HCT116 (cell line): ENCODE measurements at regions not wholly inside any gene's neighbourhood (a gene's known extent, or its start where the extent isn't known, plus 50 kb on each side); places are given as distances from the start of the nearest gene placed in this dataset.

Source experiments
- ATAC-seq: fragments of 200-7000 bp; cut with Tn5 transposase; 2 replicates; pipeline ENCODE4 v1.9.1; 2020; ENCODE audit warnings: mild to moderate bottlenecking, moderate library complexity
- BruUV-seq: library from RNA; stranded (reverse); fragments of 400-500 nt; replicated peaks from 2 replicates; lab custom pipeline; 2021; lab: Mats Ljungman, UMichigan
- CTCF ChIA-PET: fragments of 300-600 bp; sonication (Branson Sonifier 250); formaldehyde crosslinking; loops from one replicate; lab custom pipeline; 2021; ENCODE audit warnings: antibody characterized with exemption; lab: Charles Lee
- POLR2A ChIA-PET: fragments of 300-600, 350-600 bp; sonication (Branson Sonifier 250); formaldehyde crosslinking; loops from one replicate; lab custom pipeline; 2021; ENCODE audit warnings: antibody characterized with exemption; lab: Charles Lee
- RAD21 ChIA-PET, 2 experiments: fragments of 300-600 bp; sonication (Branson Sonifier 250); formaldehyde crosslinking; loops; one replicate each; lab custom pipeline; 2023; ENCODE audit warnings: low total read pairs in 2 of 2; ENCODE audit not compliant: uncharacterized antibody in 2 of 2, unreplicated experiment in 2 of 2, low non-redundant PET in 1 of 2; lab: Charles Lee
- DNase-seq: peaks from one replicate; pipeline ENCODE4 v3.0.0-alpha.2; 2010; ENCODE audit warnings: low read depth, low spot score
- H2AFZ ChIP-seq: fragments of 200-600 bp; shearing (Covaris generic), sonication (generic); 2 replicates; pipeline ENCODE4 v1.6.1; 2017; ENCODE audit warnings: low read depth, mixed run types, mixed read lengths, antibody characterized with exemption, low read length; ENCODE audit not compliant: poor library complexity, severe bottlenecking
- H3K27ac ChIP-seq: 2 replicates; pipeline ENCODE4 v1.5.1; 2012; ENCODE audit warnings: low read depth, low read length
- H3K27me3 ChIP-seq: fragments of 200-600 bp; sonication (generic); 2 replicates; pipeline ENCODE4 v1.6.1; 2016; ENCODE audit warnings: mixed run types, low read length, mixed read lengths; ENCODE audit not compliant: insufficient read depth
- H3K36me3 ChIP-seq, 2 experiments: fragments of 200-500 bp in 1 of 2; fragments of 200-600 bp in 1 of 2; sonication (Bioruptor generic) in 1 of 2; sonication (generic) in 1 of 2; 2 replicates each; pipeline versions ENCODE4 v1.5.1 to v1.6.1; 2014 to 2016; ENCODE audit warnings: low read length in 2 of 2, inconsistent platforms in 1 of 2, mixed read lengths in 1 of 2, mixed run types in 1 of 2; ENCODE audit not compliant: insufficient read depth in 2 of 2, control insufficient read depth in 1 of 2
- H3K4me1 ChIP-seq, 2 experiments: fragments of 200-600 bp in 1 of 2; sonication (generic) in 1 of 2; 2 replicates each; pipeline versions ENCODE4 v1.5.1 to v1.6.1; 2012 to 2017; ENCODE audit warnings: low read length in 2 of 2, inconsistent platforms in 1 of 2, mild to moderate bottlenecking in 1 of 2, mixed read lengths in 1 of 2, mixed run types in 1 of 2, moderate library complexity in 1 of 2; ENCODE audit not compliant: insufficient read depth in 2 of 2, control insufficient read depth in 1 of 2
- H3K4me2 ChIP-seq: fragments of 200-600 bp; sonication (generic); 2 replicates; pipeline ENCODE4 v1.6.1; 2017; ENCODE audit warnings: mixed run types, low read length, mixed read lengths
- H3K4me3 ChIP-seq, 2 experiments: fragments of 200-600 bp in 1 of 2; sonication (generic) in 1 of 2; replicated peaks in 1 of 2; 2 replicates each; pipeline ENCODE4 v1.5.1; 2011 to 2016; ENCODE audit warnings: low read length in 2 of 2, control low read depth in 1 of 2, low read depth in 1 of 2, mild to moderate bottlenecking in 1 of 2, mixed read lengths in 1 of 2, mixed run types in 1 of 2
- H3K79me2 ChIP-seq: fragments of 200-600 bp; sonication (generic); 2 replicates; pipeline ENCODE4 v1.6.1; 2017; ENCODE audit warnings: mild to moderate bottlenecking, mixed run types, low read length, moderate library complexity, mixed read lengths; ENCODE audit not compliant: insufficient read depth
- H3K9ac ChIP-seq: fragments of 200-600 bp; sonication (generic); 2 replicates; pipeline ENCODE4 v1.6.1; 2016; ENCODE audit warnings: low read length, mixed read lengths
- H3K9me2 ChIP-seq: fragments of 200-600 bp; sonication (generic), shearing (Covaris generic); 2 replicates; pipeline ENCODE4 v1.6.1; 2017; ENCODE audit warnings: mixed run types, mild to moderate bottlenecking, moderate library complexity; ENCODE audit not compliant: insufficient read depth
- H3K9me3 ChIP-seq, 2 experiments: fragments of 200-500 bp in 1 of 2; fragments of 200-600 bp in 1 of 2; sonication (Bioruptor generic) in 1 of 2; sonication (generic) in 1 of 2; 2 replicates each; pipeline ENCODE4 v1.6.1; 2014 to 2017; ENCODE audit warnings: low read length in 2 of 2, mixed read lengths in 2 of 2, inconsistent platforms in 1 of 2, low read depth in 1 of 2, mild to moderate bottlenecking in 1 of 2, mixed run types in 1 of 2, moderate library complexity in 1 of 2; ENCODE audit not compliant: control insufficient read depth in 1 of 2, insufficient read depth in 1 of 2
- H4K20me1 ChIP-seq: fragments of 200-600 bp; sonication (generic), shearing (Covaris generic); 2 replicates; pipeline ENCODE4 v1.6.1; 2017; ENCODE audit warnings: mixed run types, mild to moderate bottlenecking, moderate library complexity; ENCODE audit not compliant: insufficient read depth
- ATF3 ChIP-seq: IDR thresholded peaks from 2 replicates; pipeline ENCODE4 v1.6.1; 2012
- CBX3 ChIP-seq: IDR thresholded peaks from 2 replicates; pipeline ENCODE4 v1.6.1; 2012; ENCODE audit warnings: low read depth
- CEBPB ChIP-seq: IDR thresholded peaks from 2 replicates; pipeline ENCODE4 v1.6.1; 2012; ENCODE audit warnings: low read depth
- CTCF ChIP-seq, 3 experiments: fragments of 200-600 bp in 1 of 3; sonication (generic) in 1 of 3; IDR thresholded peaks in 2 of 3; conservative IDR thresholded peaks in 1 of 3; 2 replicates each; pipeline ENCODE4 v1.5.1; 2012 to 2017; ENCODE audit warnings: low read depth in 2 of 3, low read length in 2 of 3, antibody characterized with exemption in 1 of 3, borderline replicate concordance in 1 of 3, control low read depth in 1 of 3, mild to moderate bottlenecking in 1 of 3, mixed read lengths in 1 of 3, mixed run types in 1 of 3, moderate library complexity in 1 of 3; ENCODE audit not compliant: insufficient read depth in 1 of 3
- ELF1 ChIP-seq: IDR thresholded peaks from 2 replicates; pipeline ENCODE4 v1.6.1; 2012; ENCODE audit warnings: low read depth, borderline replicate concordance
- JUND ChIP-seq: IDR thresholded peaks from 2 replicates; pipeline ENCODE4 v1.6.1; 2012
- RAD21 ChIP-seq: IDR thresholded peaks from 2 replicates; pipeline ENCODE4 v1.6.1; 2012; ENCODE audit warnings: low read depth, mild to moderate bottlenecking
- REST ChIP-seq: IDR thresholded peaks from 2 replicates; pipeline ENCODE4 v1.6.1; 2012; ENCODE audit warnings: low read depth
- SIN3A ChIP-seq: IDR thresholded peaks from 2 replicates; pipeline ENCODE4 v1.6.1; 2012; ENCODE audit warnings: low read depth
- SP1 ChIP-seq: IDR thresholded peaks from 2 replicates; pipeline ENCODE4 v1.6.1; 2012; ENCODE audit warnings: low read depth
- SRF ChIP-seq: IDR thresholded peaks from 2 replicates; pipeline ENCODE4 v1.6.1; 2012; ENCODE audit warnings: low read depth
- YY1 ChIP-seq: IDR thresholded peaks from 2 replicates; pipeline ENCODE4 v1.6.1; 2011; ENCODE audit warnings: low read length, low read depth, moderate library complexity, mild to moderate bottlenecking; ENCODE audit not compliant: insufficient replicate concordance; ENCODE audit errors: extremely low read depth
- ZBTB33 ChIP-seq: IDR thresholded peaks from 2 replicates; pipeline ENCODE4 v1.6.1; 2011; ENCODE audit warnings: mild to moderate bottlenecking, low read length, moderate library complexity; ENCODE audit not compliant: insufficient replicate concordance; ENCODE audit errors: extremely low read depth
- ZFX ChIP-seq: fragments of 450-650 bp; IDR thresholded peaks from 2 replicates; pipeline ENCODE4 v1.6.1; 2017
- ZNF274 ChIP-seq: fragments of 200-500 bp; sonication (Bioruptor generic); IDR thresholded peaks from 2 replicates; pipeline ENCODE4 v1.6.1; 2014; ENCODE audit warnings: mild to moderate bottlenecking, low read depth, low read length, inconsistent platforms
- intact Hi-C: fragments of 100-400 bp; cut with micrococcal nuclease; formaldehyde crosslinking; loops from 2 replicates; pipeline ENCODE4 v1.10.0; 2022

GRCh38 chr1:199177241-199177640 lies 538.4 kb downstream of the PTPRC start:
- RAD21 ChIA-PET = no interaction called here
- no peaks in the 10 kb centered on the region for H3K4me1 ChIP-seq

More at GRCh38 chr1:199177241-199177640, 538.4 kb downstream of the PTPRC start:
- H3K79me2 ChIP-seq = no peaks in the 10 kb centered on the region
- no TSS peak for BruUV-seq
- intact Hi-C loops = no loop called here
- H3K4me2 ChIP-seq = no peak overlapping the region
- no peak overlapping the region for H3K4me3 ChIP-seq
- no peaks in the 10 kb centered on the region for H3K27me3 ChIP-seq
- no peak overlapping the region for H3K9ac ChIP-seq
- no peaks in the 10 kb centered on the region for H3K9me3 ChIP-seq
- DNase-seq (no peak), ATAC-seq (no peak)
- H3K9me2 ChIP-seq = 0 out of 2 replicates have a peak, but pooled peaks cover 3% of the 10 kb centered on the region
- no peak overlapping the region for H2AFZ ChIP-seq
- ChIA-PET POLR2A (no interaction called here), CTCF (no interaction called here)
- H3K27ac ChIP-seq = no peak overlapping the region
- no peak for TF ChIP-seq CEBPB
- no peak for TF ChIP-seq SRF
- no peak for TF ChIP-seq JUND
- TF ChIP-seq RAD21 = no peak
- TF ChIP-seq ZBTB33 = no peak
- no peak for TF ChIP-seq REST
- TF ChIP-seq CTCF (IDR thresholded peaks at IDR 0.05 in 2 of 3, conservative IDR thresholded peaks at IDR 0.05 in 1 of 3; ENCODE audit: borderline replicate concordance in 1 of 3, insufficient read depth in 1 of 3, low read depth in 2 of 3, low read length in 2 of 3) = no peak
- no peak for TF ChIP-seq YY1
- TF ChIP-seq ATF3 = no peak
- no peak for TF ChIP-seq SP1
- TF ChIP-seq SIN3A = no peak
- TF ChIP-seq ZFX = no peak
- TF ChIP-seq ELF1 = no peak
- no peak for TF ChIP-seq ZNF274
- no peak for TF ChIP-seq CBX3
- no peaks in the 10 kb centered on the region for H3K36me3 ChIP-seq
- H4K20me1 ChIP-seq = no peaks in the 10 kb centered on the region
